T-helper 17 cell (primary cell): ENCODE measurements at regions not wholly inside any gene's neighbourhood (a gene's known extent, or its start where the extent isn't known, plus 50 kb on each side); places are given as distances from the start of the nearest gene placed in this dataset.

Experiments used
- ATAC-seq: fragments of 150-1000 bp; cut with Tn5 transposase; 2 replicates; pipeline ENCODE4 v1.10.0; 2021; ENCODE audit warnings: mild to moderate bottlenecking, moderate library complexity
- DNase-seq, 3 donors: peaks; one replicate each; pipeline versions ENCODE4 v3.0.0 to v3.0.0-alpha.2; 2020 to 2021
- H3K9me3 ChIP-seq: one replicate; pipeline ENCODE4 v1.7.0; 2013; ENCODE audit warnings: low read length, mild to moderate bottlenecking; ENCODE audit not compliant: control insufficient read depth, poor library complexity, severe bottlenecking
- H3K27ac Mint-ChIP-seq: one replicate; pipeline ENCODE4 v1.8.0; 2022; ENCODE audit warnings: mild to moderate bottlenecking, moderate library complexity, mixed read lengths
- H3K27me3 Mint-ChIP-seq: one replicate; pipeline ENCODE4 v1.8.0; 2022; ENCODE audit warnings: mixed read lengths
- H3K36me3 Mint-ChIP-seq: one replicate; pipeline ENCODE4 v1.8.0; 2022; ENCODE audit warnings: low read depth, mixed read lengths
- H3K4me1 Mint-ChIP-seq: one replicate; pipeline ENCODE4 v1.8.0; 2022; ENCODE audit warnings: mild to moderate bottlenecking, mixed read lengths
- H3K4me3 Mint-ChIP-seq: one replicate; pipeline ENCODE4 v1.8.0; 2022; ENCODE audit warnings: mild to moderate bottlenecking, moderate library complexity, mixed read lengths

DNA sequence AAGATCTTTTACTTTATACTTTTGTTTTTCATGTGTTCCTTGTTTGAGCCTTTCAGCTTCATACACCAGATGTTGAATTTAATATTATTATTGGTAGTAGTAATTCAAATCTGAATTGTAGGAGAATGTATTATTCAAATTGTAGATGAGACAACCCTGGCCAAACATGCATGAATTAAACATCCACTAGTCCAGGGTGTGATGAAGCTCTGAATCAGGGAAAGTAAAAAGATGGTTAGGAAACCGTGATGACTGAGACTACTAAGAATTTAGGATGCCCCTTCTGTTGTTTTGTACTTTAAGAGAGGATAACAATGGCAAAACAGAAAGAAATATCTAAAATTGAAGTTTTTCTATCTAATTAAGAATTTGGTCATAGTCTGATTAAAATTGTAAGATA, 227.8 kb upstream of the CDH2 start:
- Mint-ChIP-seq H3K36me3 (no peaks in the 10 kb centered on the region), H3K27me3 (no peaks in the 10 kb centered on the region), H3K4me3 (no peak overlapping the region), H3K27ac (no peak overlapping the region), H3K4me1 (no peaks in the 10 kb centered on the region)
- H3K9me3 ChIP-seq = no peaks in the 10 kb centered on the region
- ATAC-seq = no peak
- no peak for DNase-seq

DNA sequence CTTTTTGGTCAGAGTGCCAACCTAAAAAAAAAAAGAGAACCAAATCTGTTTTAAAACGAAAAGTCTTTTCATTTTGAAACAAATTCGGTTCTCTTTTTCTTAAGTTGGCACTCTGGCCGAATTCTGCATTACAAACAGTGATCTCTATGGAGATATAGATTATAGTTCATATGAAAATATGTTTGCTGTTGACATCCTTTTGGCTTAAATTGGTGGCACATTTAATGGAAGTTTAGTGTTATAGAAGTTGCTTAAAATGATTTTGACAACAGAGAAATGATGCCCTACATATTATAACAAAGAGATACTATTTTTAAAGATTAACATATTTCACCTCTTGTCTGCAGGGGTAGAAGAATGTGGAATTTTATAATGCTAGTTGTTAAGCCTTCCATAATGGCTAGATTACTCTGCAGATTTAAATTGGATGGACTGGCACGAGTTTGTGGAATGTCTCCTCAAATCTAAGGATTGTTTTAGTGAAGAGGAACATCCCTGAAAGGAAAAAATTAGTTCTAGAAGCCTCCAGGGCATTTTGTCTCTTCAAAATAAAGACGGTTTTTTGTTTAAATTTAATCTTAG, 222.9 kb upstream of the CDH2 start:
- H3K4me3 Mint-ChIP-seq = no peak overlapping the region
- H3K27me3 Mint-ChIP-seq = no peaks in the 10 kb centered on the region
- H3K4me1 Mint-ChIP-seq = no peaks in the 10 kb centered on the region
- no peaks in the 10 kb centered on the region for H3K36me3 Mint-ChIP-seq
- DNase-seq = no peak
- no peak overlapping the region for H3K27ac Mint-ChIP-seq
- no peaks in the 10 kb centered on the region for H3K9me3 ChIP-seq
- no peak for ATAC-seq

DNA sequence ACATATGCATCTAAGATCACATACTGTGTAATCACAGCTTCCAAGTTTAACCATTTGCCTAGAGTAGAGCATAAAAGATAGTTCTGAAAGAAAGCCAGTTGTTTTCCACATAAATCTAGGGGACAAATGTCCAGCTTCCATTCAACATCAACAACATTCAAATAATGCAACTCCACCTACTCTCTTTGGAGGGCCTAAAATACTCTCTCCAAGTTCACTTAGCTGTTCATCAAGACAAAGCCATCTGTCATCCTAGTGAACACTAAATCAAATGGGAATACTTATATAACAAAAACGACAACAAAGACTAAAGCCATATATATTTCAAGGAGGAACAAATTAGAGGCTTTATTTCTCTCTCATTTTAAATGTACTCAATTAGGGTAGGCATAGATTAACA, 221.5 kb upstream of the CDH2 start:
- H3K9me3 ChIP-seq = no peaks in the 10 kb centered on the region
- H3K27me3 Mint-ChIP-seq = no peaks in the 10 kb centered on the region
- H3K4me3 Mint-ChIP-seq = no peak overlapping the region
- ATAC-seq = no peak
- H3K36me3 Mint-ChIP-seq = no peaks in the 10 kb centered on the region
- no peak for DNase-seq
- H3K4me1 Mint-ChIP-seq = no peaks in the 10 kb centered on the region
- H3K27ac Mint-ChIP-seq = no peak overlapping the region

DNA sequence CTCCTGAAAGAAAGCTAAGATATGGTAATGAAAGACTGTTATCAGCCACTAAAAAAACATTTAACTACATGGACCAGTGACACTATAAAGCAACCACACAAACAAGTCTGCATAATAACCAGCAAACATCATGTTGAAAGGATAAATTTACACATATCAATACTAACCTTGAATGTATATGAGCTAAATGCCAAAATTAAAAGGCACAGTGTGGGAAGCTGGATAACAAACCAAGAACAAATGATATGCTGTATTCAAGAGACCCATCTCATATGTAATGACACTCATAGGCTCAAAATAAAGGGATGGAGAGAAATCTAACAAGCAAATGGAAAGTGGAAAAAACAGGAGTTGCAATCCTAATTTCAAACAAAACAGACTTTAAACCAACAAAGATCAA, 213.1 kb upstream of the CDH2 start:
- DNase-seq (no peak), ATAC-seq (no peak)
- H3K27me3 Mint-ChIP-seq = no peaks in the 10 kb centered on the region
- H3K9me3 ChIP-seq = no peaks in the 10 kb centered on the region
- no peaks in the 10 kb centered on the region for H3K36me3 Mint-ChIP-seq
- H3K4me1 Mint-ChIP-seq = no peaks in the 10 kb centered on the region
- H3K27ac Mint-ChIP-seq = no peak overlapping the region
- no peak overlapping the region for H3K4me3 Mint-ChIP-seq

DNA sequence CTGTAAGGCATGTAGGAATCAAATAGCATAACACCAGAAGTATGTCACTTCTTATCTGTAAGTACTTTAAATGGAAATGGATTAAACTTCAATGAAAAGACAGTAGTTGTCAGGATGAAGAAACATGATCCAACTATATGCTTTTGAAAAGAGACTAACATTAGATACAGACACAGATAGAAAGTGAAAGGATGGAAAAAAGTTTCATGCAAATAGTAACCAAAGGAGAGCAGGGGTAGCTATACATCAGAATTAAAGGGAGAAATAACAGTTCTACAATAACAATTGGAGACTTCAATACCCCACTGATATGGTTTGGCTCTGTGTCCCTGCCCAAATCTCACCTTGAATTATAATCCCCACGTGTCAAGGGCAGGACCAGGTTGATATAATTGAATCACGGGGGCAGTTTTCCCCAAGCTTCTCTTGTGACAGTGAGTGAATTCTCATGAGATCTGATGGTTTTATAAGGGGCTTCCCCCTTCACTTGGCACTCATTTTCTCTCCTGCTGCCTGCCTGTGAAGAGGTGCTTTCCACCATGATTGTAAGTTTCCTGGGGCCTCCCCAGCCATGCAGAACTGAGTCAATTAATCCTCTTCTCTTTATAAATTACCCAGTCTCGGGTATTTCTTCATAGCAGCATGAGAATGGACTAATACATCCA, 205.4 kb upstream of the CDH2 start:
- H3K27ac Mint-ChIP-seq = no peak overlapping the region
- no peaks in the 10 kb centered on the region for H3K9me3 ChIP-seq
- no peaks in the 10 kb centered on the region for H3K36me3 Mint-ChIP-seq
- ATAC-seq (no peak), DNase-seq (no peak)
- no peaks in the 10 kb centered on the region for H3K4me1 Mint-ChIP-seq
- no peaks in the 10 kb centered on the region for H3K27me3 Mint-ChIP-seq
- no peak overlapping the region for H3K4me3 Mint-ChIP-seq

DNA sequence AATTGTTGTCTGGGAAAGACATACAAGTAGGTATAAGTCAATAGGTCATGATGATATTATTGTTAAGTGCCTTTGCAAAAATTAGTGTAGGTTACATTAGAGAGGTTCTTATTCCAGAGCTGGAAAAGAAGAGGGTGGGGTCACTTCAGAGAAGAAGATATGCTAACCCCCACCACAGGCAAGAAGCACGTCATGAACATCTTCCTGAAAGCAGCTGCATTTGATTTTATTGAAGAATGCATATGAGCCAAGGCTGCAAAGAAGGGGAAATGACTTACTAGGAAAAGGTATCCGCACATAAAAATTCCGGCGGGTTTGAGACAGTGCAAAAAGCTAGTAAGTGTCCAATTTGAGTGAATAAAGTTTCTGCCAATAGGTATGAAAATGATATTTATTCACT, 195.3 kb upstream of the CDH2 start:
- no peak for DNase-seq
- Mint-ChIP-seq H3K4me3 (no peak overlapping the region), H3K27me3 (no peaks in the 10 kb centered on the region), H3K36me3 (no peaks in the 10 kb centered on the region), H3K4me1 (no peaks in the 10 kb centered on the region), H3K27ac (no peak overlapping the region)
- ATAC-seq = no peak
- H3K9me3 ChIP-seq = no peaks in the 10 kb centered on the region

DNA sequence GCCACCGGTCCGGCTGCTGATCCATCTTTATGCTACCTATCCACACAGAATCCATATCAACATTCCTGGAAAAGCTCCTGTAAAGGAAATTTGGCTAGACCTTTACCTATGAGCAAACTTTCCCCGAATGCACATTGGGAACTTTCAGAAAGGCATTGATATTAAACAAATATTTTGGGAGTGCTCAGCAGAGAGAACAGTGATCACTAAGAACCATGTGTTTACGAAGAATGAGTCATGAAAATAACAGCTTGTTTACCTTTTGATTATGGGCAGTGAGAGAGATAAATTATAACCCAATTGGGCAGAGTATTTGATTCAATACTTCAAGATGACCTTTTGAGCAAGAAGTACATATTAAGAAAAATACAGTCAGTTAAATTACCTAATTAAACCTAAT, 189.7 kb upstream of the CDH2 start:
- Mint-ChIP-seq H3K36me3 (no peaks in the 10 kb centered on the region), H3K4me1 (no peaks in the 10 kb centered on the region), H3K27me3 (no peaks in the 10 kb centered on the region), H3K27ac (no peak overlapping the region), H3K4me3 (no peak overlapping the region)
- no peak for DNase-seq
- no peak for ATAC-seq
- peaks cover 3% of the 10 kb centered on the region for H3K9me3 ChIP-seq

DNA sequence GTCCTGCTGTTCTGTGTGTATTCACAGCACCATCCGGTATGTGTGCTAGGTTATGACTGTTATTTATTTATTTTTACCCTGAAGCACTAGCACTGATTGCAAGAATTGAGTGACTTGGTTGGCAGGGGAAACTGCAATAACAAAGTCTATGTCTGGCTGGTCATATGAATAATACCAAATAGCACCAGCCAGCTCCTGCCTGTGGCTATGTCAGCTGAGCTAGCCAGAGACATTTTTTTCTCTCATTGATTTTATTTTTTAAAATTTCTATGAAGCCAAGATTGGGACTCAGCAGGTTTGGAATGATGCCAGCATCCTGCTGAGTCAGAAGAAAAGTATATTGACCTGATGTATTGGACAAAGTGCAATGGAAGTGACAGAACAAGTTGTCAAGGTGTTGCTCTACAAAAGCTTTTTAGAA, 188.5 kb upstream of the CDH2 start:
- ATAC-seq = no peak
- H3K4me3 Mint-ChIP-seq = no peak overlapping the region

DNA sequence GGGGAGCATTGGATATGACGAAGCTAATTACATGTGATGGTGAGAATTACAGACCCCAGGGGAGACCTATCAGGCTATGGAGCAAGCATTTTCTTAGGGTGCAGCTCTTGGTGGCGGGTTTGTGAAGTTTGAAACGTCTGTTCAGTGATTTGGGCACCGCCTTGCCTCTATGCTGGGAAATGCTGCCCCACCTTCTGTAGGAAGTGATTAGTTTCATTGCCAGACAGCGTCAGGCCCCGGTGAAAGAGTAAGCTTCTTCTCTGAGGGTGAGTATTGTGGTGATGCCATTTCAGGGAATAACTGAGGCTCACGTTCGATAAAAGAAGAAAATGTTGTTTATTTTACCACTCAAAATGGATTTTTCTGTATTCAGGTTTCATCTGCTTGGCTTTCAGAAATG, 186.2 kb upstream of the CDH2 start:
- Mint-ChIP-seq H3K4me1 (no peaks in the 10 kb centered on the region), H3K27ac (no peak overlapping the region), H3K4me3 (no peak overlapping the region), H3K36me3 (no peaks in the 10 kb centered on the region), H3K27me3 (no peaks in the 10 kb centered on the region)
- no peak for ATAC-seq
- H3K9me3 ChIP-seq = peaks cover 3% of the 10 kb centered on the region
- DNase-seq = no peak

More for the DNA sequence above, 188.5 kb upstream of the CDH2 start:
- no peak for DNase-seq
- no peaks in the 10 kb centered on the region for H3K36me3 Mint-ChIP-seq
- H3K4me1 Mint-ChIP-seq = no peaks in the 10 kb centered on the region
- peaks cover 3% of the 10 kb centered on the region for H3K9me3 ChIP-seq
- no peak overlapping the region for H3K27ac Mint-ChIP-seq
- no peaks in the 10 kb centered on the region for H3K27me3 Mint-ChIP-seq

DNA sequence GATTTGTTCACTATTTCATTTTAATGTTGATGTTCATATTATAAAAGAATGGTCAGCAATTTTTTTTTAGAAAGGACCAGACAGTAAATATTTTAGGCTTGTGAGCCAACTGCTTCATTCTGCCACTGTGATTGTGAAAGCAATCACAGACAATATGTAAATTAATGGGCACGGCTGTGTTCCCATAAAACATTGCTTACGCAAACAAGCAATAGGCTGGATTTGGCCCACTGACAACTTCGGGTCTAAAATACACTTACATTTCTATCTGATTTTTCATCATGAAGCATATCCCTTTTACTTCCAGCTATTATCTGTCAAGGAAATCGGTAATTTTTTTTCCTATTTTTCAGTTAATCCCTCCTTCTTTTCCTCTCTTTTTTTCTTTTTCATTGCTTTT, 182.2 kb upstream of the CDH2 start:
- Mint-ChIP-seq H3K27me3 (no peaks in the 10 kb centered on the region), H3K4me1 (no peaks in the 10 kb centered on the region), H3K36me3 (no peaks in the 10 kb centered on the region), H3K4me3 (no peak overlapping the region), H3K27ac (no peak overlapping the region)
- ATAC-seq (no peak), DNase-seq (no peak)
- H3K9me3 ChIP-seq = no peaks in the 10 kb centered on the region

DNA sequence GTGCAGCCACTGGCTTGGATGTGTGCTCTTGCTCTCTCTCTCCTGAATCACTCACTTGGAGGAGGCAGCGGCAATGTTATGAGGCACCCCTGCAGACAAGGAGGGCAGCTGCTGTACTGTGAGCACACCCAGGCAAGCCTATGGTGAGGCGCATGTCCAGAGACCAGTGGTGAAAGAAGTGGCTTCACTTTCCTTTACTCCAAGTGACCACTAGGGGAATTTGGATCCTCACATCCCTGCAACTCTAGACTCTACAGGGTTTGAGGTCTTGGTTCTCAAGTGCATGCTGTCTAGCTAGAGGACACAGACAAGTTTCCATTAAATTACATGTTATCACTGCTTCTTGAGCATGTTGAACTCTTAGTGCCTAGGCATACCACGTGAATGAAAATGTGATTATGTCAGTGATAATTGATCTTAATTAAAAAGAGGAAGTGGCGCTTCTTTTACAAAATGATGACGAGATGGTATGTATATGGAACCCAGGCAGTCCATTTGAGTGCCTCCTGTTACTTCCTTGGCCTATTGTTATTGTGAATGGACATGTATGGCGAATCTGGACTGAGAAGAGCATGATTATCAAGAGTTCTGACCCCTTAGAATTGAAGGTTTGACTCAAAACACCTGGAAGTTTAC, 181.0 kb upstream of the CDH2 start:
- no peak overlapping the region for H3K4me3 Mint-ChIP-seq
- no peaks in the 10 kb centered on the region for H3K4me1 Mint-ChIP-seq
- H3K9me3 ChIP-seq = no peaks in the 10 kb centered on the region
- no peak for DNase-seq
- H3K36me3 Mint-ChIP-seq = no peaks in the 10 kb centered on the region
- H3K27me3 Mint-ChIP-seq = no peaks in the 10 kb centered on the region
- no peak for ATAC-seq
- no peak overlapping the region for H3K27ac Mint-ChIP-seq

DNA sequence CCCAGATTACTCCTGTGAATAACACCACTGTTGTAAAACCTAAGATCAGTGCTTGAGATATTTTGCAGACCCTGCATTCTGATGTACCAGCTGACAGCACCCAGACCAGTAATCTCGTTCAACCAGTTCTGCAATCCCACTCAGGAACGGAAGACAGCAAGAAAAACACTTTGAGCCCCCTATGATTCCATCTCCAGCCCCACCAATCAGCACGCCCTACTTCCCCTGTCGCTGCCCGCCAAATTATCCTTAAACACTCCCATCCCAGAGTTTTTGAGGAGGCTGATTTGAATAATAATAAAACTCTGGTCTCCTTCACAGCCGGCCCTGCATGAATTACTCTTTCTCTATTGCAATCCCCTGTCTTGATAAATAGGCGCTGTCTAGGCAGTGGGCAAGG, 173.9 kb upstream of the CDH2 start:
- Mint-ChIP-seq H3K4me1 (no peaks in the 10 kb centered on the region), H3K27me3 (no peaks in the 10 kb centered on the region), H3K27ac (no peak overlapping the region), H3K36me3 (no peaks in the 10 kb centered on the region), H3K4me3 (no peak overlapping the region)
- ATAC-seq (no peak), DNase-seq (no peak)
- H3K9me3 ChIP-seq = no peaks in the 10 kb centered on the region

DNA sequence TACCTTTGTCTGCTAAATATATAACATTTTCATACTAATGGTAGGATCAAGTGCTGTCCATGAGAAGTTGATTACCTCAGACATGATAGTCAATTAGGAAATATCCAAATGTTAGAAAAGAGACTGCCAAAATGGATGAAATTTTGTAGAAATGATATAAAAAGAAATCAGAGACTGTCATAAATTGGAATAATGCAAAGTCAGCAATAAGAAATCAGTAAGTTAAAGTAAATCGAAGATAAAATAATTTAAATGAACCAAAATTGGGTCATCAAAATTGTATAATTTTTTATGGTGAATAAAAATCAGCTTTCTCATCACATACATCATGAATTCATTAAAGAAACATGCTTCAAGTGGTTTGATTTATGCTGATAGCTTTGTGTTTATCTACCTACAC, 165.3 kb upstream of the CDH2 start:
- Mint-ChIP-seq H3K27me3 (no peaks in the 10 kb centered on the region), H3K4me3 (no peak overlapping the region), H3K27ac (no peak overlapping the region), H3K36me3 (no peaks in the 10 kb centered on the region), H3K4me1 (no peaks in the 10 kb centered on the region)
- no peaks in the 10 kb centered on the region for H3K9me3 ChIP-seq
- no peak for ATAC-seq
- no peak for DNase-seq

DNA sequence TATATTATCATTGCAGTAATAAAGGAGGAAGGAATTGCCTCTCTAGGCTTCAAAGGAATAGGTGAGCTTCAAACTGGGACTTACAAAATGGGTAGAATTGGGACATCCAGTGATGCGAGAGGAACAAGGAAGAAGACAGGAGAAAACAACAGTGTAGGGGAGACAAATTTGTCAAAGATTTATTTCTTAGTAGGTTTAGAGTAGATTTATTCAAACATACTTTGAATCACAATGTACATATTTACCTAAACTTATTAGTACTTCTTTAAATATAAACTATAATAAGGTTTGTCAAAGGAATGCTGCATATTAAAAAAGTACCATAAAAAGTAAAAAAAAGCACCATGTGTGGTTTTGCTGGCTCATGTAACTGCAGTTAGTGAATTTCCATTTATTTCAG, 161.4 kb upstream of the CDH2 start:
- no peak overlapping the region for H3K4me3 Mint-ChIP-seq
- DNase-seq = no peak
- H3K4me1 Mint-ChIP-seq = no peaks in the 10 kb centered on the region
- no peak for ATAC-seq
- H3K36me3 Mint-ChIP-seq = no peaks in the 10 kb centered on the region
- no peaks in the 10 kb centered on the region for H3K27me3 Mint-ChIP-seq
- H3K9me3 ChIP-seq = no peaks in the 10 kb centered on the region
- no peak overlapping the region for H3K27ac Mint-ChIP-seq
